ENCODE measurements at regions not wholly inside any gene's neighbourhood (a gene's known extent, or its start where the extent isn't known, plus 50 kb on each side); places are given as distances from the start of the nearest gene placed in this dataset.

DNA sequence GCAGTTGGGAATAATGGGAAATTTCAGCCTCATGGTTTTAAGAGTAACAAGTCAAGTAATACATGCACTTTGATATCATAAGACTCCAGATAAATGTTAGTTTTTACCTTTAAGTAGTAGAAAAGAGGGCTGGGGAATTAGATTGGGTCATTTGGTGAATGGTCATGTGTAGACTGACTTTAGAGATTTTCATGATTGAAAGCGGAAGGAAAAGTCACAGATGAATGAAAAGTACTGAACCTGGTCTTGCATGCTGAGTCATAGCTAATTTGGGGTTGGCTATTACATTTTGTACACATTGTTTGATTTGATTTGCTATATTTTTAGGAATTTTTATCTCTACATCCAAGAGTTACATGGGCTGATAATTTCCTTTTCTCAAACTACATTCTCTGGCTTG lies 539.4 kb upstream of the SPHKAP start:
- intact Hi-C loops (cut with DNase I) = no loop called here
- H3K9me3 ChIP-seq = no peaks in the 10 kb centered on the region
- DNase-seq (ENCODE audit: extremely low spot score) = no peak
- no peak overlapping the region for H3K4me3 ChIP-seq
- H3K36me3 ChIP-seq = no peaks in the 10 kb centered on the region
- no peak overlapping the region for H3K27ac ChIP-seq (replicated peaks in 1 of 4)
- WGBS = 95% methylated on average over 1 of the region's 1 CpG
- TF ChIP-seq POLR2A (IDR thresholded peaks at IDR 0.05; ENCODE audit: low read depth) (no peak), EP300 (IDR thresholded peaks at IDR 0.05) (no peak), POLR2AphosphoS5 (IDR thresholded peaks at IDR 0.05) (no peak)
- TF ChIP-seq, protein P1, sequence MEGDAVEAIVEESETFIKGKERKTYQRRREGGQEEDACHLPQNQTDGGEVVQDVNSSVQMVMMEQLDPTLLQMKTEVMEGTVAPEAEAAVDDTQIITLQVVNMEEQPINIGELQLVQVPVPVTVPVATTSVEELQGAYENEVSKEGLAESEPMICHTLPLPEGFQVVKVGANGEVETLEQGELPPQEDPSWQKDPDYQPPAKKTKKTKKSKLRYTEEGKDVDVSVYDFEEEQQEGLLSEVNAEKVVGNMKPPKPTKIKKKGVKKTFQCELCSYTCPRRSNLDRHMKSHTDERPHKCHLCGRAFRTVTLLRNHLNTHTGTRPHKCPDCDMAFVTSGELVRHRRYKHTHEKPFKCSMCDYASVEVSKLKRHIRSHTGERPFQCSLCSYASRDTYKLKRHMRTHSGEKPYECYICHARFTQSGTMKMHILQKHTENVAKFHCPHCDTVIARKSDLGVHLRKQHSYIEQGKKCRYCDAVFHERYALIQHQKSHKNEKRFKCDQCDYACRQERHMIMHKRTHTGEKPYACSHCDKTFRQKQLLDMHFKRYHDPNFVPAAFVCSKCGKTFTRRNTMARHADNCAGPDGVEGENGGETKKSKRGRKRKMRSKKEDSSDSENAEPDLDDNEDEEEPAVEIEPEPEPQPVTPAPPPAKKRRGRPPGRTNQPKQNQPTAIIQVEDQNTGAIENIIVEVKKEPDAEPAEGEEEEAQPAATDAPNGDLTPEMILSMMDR (IDR thresholded peaks at IDR 0.05) = no peak
- no peaks in the 10 kb centered on the region for H3K27me3 ChIP-seq
- H3K4me1 ChIP-seq = no peaks in the 10 kb centered on the region

DNA sequence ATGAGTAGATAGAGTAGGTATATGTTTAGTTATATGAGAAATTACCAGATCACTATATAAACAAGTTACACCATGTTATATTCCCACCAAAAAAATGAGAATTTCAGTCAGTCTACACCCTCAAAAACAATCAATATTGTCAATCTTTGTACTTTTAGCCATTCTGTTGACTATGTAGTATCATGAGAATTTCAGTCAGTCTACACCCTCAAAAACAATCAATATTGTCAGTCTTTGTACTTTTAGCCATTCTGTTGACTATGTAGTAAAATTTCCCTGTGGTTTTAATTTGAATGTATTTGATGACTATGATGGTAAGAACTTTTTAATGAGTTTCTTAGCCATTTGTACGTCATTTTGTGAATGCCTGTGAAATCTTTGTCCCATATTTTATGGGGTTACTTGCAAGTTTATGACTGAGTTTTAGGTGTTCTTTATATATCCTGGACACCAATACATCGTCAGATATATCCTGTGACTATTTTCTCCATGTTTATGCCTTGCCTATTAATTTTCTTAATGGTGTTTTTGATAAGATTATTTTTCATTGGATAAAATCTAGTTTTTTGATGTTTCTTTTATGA lies 528.4 kb upstream of the SPHKAP start:
- Histone ChIP-seq H3K9me3 (peaks cover 0 to 9% (median 0%) of the 10 kb centered on the region in 4 donors), H3K4me1 (no peaks in the 10 kb centered on the region), H3K27ac (replicated peaks in 1 of 4) (no peak overlapping the region), H3K36me3 (no peaks in the 10 kb centered on the region), H3K27me3 (no peaks in the 10 kb centered on the region), H3K4me3 (no peak overlapping the region)
- WGBS = 72% methylated on average over 2 of the region's 2 CpGs
- no peak for DNase-seq (ENCODE audit: extremely low spot score)
- intact Hi-C loops (cut with DNase I) = loop anchor here (10.0 kb wide), 1 partner anchor 565 kb away; the partner anchor contains the start of gene PID1
- no peak for TF ChIP-seq EP300 (IDR thresholded peaks at IDR 0.05)
- TF ChIP-seq, protein P1 (IDR thresholded peaks at IDR 0.05) = no peak
- no peak for TF ChIP-seq POLR2A (IDR thresholded peaks at IDR 0.05; ENCODE audit: low read depth)
- no peak for TF ChIP-seq POLR2AphosphoS5 (IDR thresholded peaks at IDR 0.05)

DNA sequence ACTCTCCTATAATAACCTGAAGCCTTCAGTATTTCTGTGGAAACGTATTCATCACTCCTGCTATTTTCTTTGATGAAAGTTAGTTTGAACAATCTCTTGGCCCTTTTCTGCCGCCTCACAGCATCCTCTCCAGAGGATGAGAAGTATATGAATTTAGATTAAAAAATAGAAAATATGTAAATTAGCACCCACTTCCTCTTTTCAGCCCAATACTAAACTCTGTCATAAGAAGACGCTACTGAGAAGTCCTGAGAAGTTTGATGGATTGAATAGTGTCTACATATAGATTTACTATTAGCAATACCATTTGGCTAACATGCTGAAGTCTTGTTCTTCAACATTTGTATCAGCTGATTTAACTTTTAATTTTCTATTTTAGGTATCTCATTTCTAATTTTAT lies 526.4 kb upstream of the SPHKAP start:
- no peak for DNase-seq (ENCODE audit: extremely low spot score)
- Histone ChIP-seq H3K27me3 (no peaks in the 10 kb centered on the region), H3K36me3 (no peaks in the 10 kb centered on the region), H3K4me1 (no peaks in the 10 kb centered on the region), H3K4me3 (no peak overlapping the region), H3K9me3 (no peaks in the 10 kb centered on the region), H3K27ac (replicated peaks in 1 of 4) (no peak overlapping the region)
- WGBS = 88% methylated on average over 3 of the region's 3 CpGs
- intact Hi-C loops (cut with DNase I) = loop anchor here (10.0 kb wide), 1 partner anchor 567 kb away; the partner anchor contains the start of gene PID1
- TF ChIP-seq, protein P1 (IDR thresholded peaks at IDR 0.05) = no peak
- no peak for TF ChIP-seq EP300 (IDR thresholded peaks at IDR 0.05)

DNA sequence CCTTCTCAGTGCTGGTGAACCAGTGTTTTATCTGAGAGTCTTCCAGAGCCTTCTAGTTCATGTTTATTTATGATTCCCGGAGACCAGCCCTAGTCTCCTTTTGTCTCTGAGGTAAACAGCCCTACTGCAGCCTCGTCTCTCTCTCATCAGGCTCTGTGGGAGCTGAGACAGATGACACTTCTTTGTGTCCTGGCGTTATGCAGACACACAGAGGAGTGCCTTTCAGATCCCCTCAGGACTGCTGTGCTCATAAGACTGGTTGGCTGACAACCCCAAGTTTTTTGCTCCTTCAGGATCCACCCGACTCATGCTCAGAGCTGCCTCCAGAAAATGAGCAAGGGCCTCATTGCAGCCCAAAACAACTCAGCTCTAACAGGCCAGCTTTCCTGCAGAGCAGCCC lies 523.8 kb upstream of the SPHKAP start:
- H3K36me3 ChIP-seq = no peaks in the 10 kb centered on the region
- TF ChIP-seq, protein P1 (IDR thresholded peaks at IDR 0.05) = no peak
- TF ChIP-seq POLR2AphosphoS5 (IDR thresholded peaks at IDR 0.05) (no peak), EP300 (IDR thresholded peaks at IDR 0.05) (no peak), POLR2A (IDR thresholded peaks at IDR 0.05; ENCODE audit: low read depth) (no peak)
- H3K9me3 ChIP-seq = no peaks in the 10 kb centered on the region
- intact Hi-C loops (cut with DNase I) = loop anchor here (10.0 kb wide), 1 partner anchor 569 kb away; the partner anchor contains the start of gene PID1
- H3K4me3 ChIP-seq = no peak overlapping the region
- H3K27me3 ChIP-seq = no peaks in the 10 kb centered on the region
- 23% methylated on average over 4 of the region's 4 CpGs for WGBS
- no peak overlapping the region for H3K27ac ChIP-seq (replicated peaks in 1 of 4)
- no peak for DNase-seq (ENCODE audit: extremely low spot score)
- no peaks in the 10 kb centered on the region for H3K4me1 ChIP-seq

DNA sequence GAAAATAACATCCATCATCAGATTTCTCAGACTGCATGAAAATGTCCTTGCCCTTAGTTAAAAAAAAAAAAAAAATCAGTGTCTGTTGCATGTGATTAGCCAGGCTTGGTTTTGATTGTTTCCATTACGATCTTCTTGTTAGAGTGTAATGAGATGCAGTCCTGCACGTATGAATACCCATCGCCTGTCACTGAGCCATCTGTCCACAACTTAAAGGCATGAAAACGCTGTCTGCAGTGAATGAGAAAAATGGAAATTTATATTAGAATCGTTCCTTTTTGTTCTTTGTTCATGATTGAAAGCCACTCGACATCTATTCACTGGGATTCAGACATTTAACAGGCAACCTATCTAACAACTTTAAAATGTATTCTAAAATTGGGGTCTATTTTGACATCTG lies 521.7 kb upstream of the SPHKAP start:
- no peak for DNase-seq (ENCODE audit: extremely low spot score)
- intact Hi-C loops (cut with DNase I) = loop anchor here (10.0 kb wide), 1 partner anchor 572 kb away; the partner anchor contains the start of gene PID1
- Histone ChIP-seq H3K4me3 (no peak overlapping the region), H3K27ac (replicated peaks in 1 of 4) (no peak overlapping the region), H3K27me3 (no peaks in the 10 kb centered on the region), H3K4me1 (no peaks in the 10 kb centered on the region), H3K36me3 (no peaks in the 10 kb centered on the region), H3K9me3 (no peaks in the 10 kb centered on the region)
- WGBS = 59% methylated on average over 6 of the region's 6 CpGs
- no peak for TF ChIP-seq EP300 (IDR thresholded peaks at IDR 0.05)
- no peak for TF ChIP-seq POLR2A (IDR thresholded peaks at IDR 0.05; ENCODE audit: low read depth)
- no peak for TF ChIP-seq POLR2AphosphoS5 (IDR thresholded peaks at IDR 0.05)
- TF ChIP-seq, protein P1 (IDR thresholded peaks at IDR 0.05) = no peak
